ENCODE measurements at regions not wholly inside any gene's neighbourhood (a gene's known extent, or its start where the extent isn't known, plus 50 kb on each side); places are given as distances from the start of the nearest gene placed in this dataset.

DNA sequence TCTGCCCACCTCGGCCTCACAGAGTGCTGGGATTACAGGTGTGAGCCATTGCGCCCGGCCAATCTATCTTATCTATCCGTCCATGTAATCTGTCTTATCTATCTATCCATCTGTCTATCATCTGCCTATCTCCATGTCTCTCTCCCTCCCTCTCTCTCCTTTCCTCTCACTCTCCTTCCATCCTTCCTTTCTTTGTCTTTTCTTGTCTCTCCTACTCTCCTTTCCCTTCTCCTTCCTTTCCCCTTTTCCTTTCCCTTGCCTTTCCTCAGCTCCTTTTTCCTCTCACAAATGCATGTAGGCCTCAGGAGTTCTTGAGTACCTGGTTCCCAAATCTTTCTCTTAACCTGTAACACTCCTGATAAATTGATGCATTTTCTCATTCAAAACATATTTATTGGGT is 89.3 kb upstream of the WSCD2 start:
- no peak overlapping the region for H3K4me3 ChIP-seq (ENCODE audit: control insufficient read depth in 2 of 3, extremely low read depth in 1 of 3, insufficient read depth in 2 of 3, low read depth in 1 of 3, low read length in 3 of 3)
- H3K79me2 ChIP-seq (ENCODE audit: control insufficient read depth, insufficient read depth, low read length): no peaks in the 10 kb centered on the region
- no peaks in the 10 kb centered on the region for H4K20me1 ChIP-seq (ENCODE audit: control insufficient read depth, extremely low read depth, insufficient read depth, low read length)
- dilution Hi-C loops (cut with MboI; ENCODE audit: extremely low pct_ligation_motif_present, low sequenced_read_pairs): no loop called here
- no peaks in the 10 kb centered on the region for H3K27me3 ChIP-seq (ENCODE audit: control insufficient read depth, extremely low read depth, insufficient read depth, low read length)
- H3K36me3 ChIP-seq (ENCODE audit: control insufficient read depth in 2 of 2, extremely low read depth in 1 of 2, insufficient read depth in 2 of 2, low read length in 2 of 2): no peaks in the 10 kb centered on the region
- H3K9me1 ChIP-seq (ENCODE audit: control insufficient read depth, extremely low read depth, insufficient read depth, low read length): no peaks in the 10 kb centered on the region
- H3K27ac ChIP-seq (ENCODE audit: control insufficient read depth, insufficient read depth, low read length): no peak overlapping the region
- FAIRE-seq (no peak), DNase-seq (ENCODE audit: low read depth, low spot score) (no peak)
- no peaks in the 10 kb centered on the region for H3K4me1 ChIP-seq (ENCODE audit: control insufficient read depth, extremely low read depth, insufficient read depth, low read length)
- H3K9ac ChIP-seq (ENCODE audit: control insufficient read depth, extremely low read depth, insufficient read depth, low read length): no peak overlapping the region
- no peak overlapping the region for H3K4me2 ChIP-seq (ENCODE audit: control insufficient read depth, extremely low read depth, insufficient read depth, low read depth, low read length)
- no peaks in the 10 kb centered on the region for H3K9me3 ChIP-seq (ENCODE audit: control insufficient read depth, low read depth, low read length)
- H2AFZ ChIP-seq (ENCODE audit: control insufficient read depth, low read length): no peak overlapping the region
- TF ChIP-seq EZH2 (IDR thresholded peaks at IDR 0.05; ENCODE audit: low read length) (no peak), CTCF (optimal IDR thresholded peaks at IDR 0.05 in 1 of 3, IDR thresholded peaks at IDR 0.05 in 1 of 3, conservative IDR thresholded peaks at IDR 0.05 in 1 of 3; ENCODE audit: extremely low read depth in 1 of 3, insufficient read depth in 2 of 3, low read length in 3 of 3) (no peak)

DNA sequence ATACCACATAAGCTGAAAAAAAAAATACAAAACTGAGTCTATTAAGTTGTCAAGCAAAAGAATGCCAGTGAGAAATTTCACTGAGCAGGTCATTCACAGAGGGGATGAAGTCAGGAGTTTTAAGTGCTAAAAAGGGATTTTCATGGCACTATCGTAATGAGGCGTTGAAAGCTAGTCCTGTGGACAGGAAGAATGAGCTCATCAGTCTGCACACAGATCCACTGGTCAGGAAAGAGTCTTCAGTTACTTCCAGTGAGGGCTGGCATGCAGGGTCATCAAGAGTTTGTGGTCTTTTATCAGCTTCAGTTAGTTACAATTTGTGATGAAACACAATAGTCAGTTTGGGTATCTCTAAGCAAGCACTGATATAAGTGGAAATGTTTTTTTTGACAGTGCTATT is 88.1 kb upstream of the WSCD2 start:
- H3K4me2 ChIP-seq (ENCODE audit: control insufficient read depth, extremely low read depth, insufficient read depth, low read depth, low read length): no peak overlapping the region
- no peaks in the 10 kb centered on the region for H3K79me2 ChIP-seq (ENCODE audit: control insufficient read depth, insufficient read depth, low read length)
- H4K20me1 ChIP-seq (ENCODE audit: control insufficient read depth, extremely low read depth, insufficient read depth, low read length): no peaks in the 10 kb centered on the region
- H3K4me1 ChIP-seq (ENCODE audit: control insufficient read depth, extremely low read depth, insufficient read depth, low read length): no peaks in the 10 kb centered on the region
- no peak for DNase-seq (ENCODE audit: low read depth, low spot score)
- dilution Hi-C loops (cut with MboI; ENCODE audit: extremely low pct_ligation_motif_present, low sequenced_read_pairs): no loop called here
- H3K9me1 ChIP-seq (ENCODE audit: control insufficient read depth, extremely low read depth, insufficient read depth, low read length): no peaks in the 10 kb centered on the region
- no peak overlapping the region for H3K4me3 ChIP-seq (ENCODE audit: control insufficient read depth in 2 of 3, extremely low read depth in 1 of 3, insufficient read depth in 2 of 3, low read depth in 1 of 3, low read length in 3 of 3)
- FAIRE-seq: no peak
- no peaks in the 10 kb centered on the region for H3K9me3 ChIP-seq (ENCODE audit: control insufficient read depth, low read depth, low read length)
- H3K27me3 ChIP-seq (ENCODE audit: control insufficient read depth, extremely low read depth, insufficient read depth, low read length): no peaks in the 10 kb centered on the region
- H2AFZ ChIP-seq (ENCODE audit: control insufficient read depth, low read length): no peak overlapping the region
- no peak overlapping the region for H3K27ac ChIP-seq (ENCODE audit: control insufficient read depth, insufficient read depth, low read length)
- H3K9ac ChIP-seq (ENCODE audit: control insufficient read depth, extremely low read depth, insufficient read depth, low read length): no peak overlapping the region
- TF ChIP-seq CTCF (optimal IDR thresholded peaks at IDR 0.05 in 1 of 3, IDR thresholded peaks at IDR 0.05 in 1 of 3, conservative IDR thresholded peaks at IDR 0.05 in 1 of 3; ENCODE audit: extremely low read depth in 1 of 3, insufficient read depth in 2 of 3, low read length in 3 of 3) (no peak), EZH2 (IDR thresholded peaks at IDR 0.05; ENCODE audit: low read length) (no peak)
- no peaks in the 10 kb centered on the region for H3K36me3 ChIP-seq (ENCODE audit: control insufficient read depth in 2 of 2, extremely low read depth in 1 of 2, insufficient read depth in 2 of 2, low read length in 2 of 2)
